HepG2 (cell line): ENCODE measurements at regions not wholly inside any gene's neighbourhood (a gene's known extent, or its start where the extent isn't known, plus 50 kb on each side); places are given as distances from the start of the nearest gene placed in this dataset.

Experiments used
- ESRRA ChIP-seq: sonication (generic); formaldehyde crosslinking; IDR thresholded peaks from 2 replicates; pipeline ENCODE4 v1.5.1; 2020; ENCODE audit warnings: mild to moderate bottlenecking, low read depth, missing genetic modification reagents
- FOXM1 ChIP-seq: sonication (generic); formaldehyde crosslinking; IDR thresholded peaks from 2 replicates; pipeline ENCODE4 v1.5.0; 2020; ENCODE audit warnings: missing genetic modification reagents
- HHEX ChIP-seq: IDR thresholded peaks from 2 replicates; pipeline ENCODE4 v1.6.1; 2016; ENCODE audit warnings: control low read depth
- MAF1 ChIP-seq: sonication (generic); formaldehyde crosslinking; IDR thresholded peaks from 2 replicates; pipeline ENCODE4 v1.5.0; 2020; ENCODE audit warnings: missing genetic modification reagents, borderline replicate concordance
- MTA1 ChIP-seq: sonication (generic); formaldehyde crosslinking; IDR thresholded peaks from 2 replicates; pipeline ENCODE4 v1.4.0; 2020; ENCODE audit warnings: missing genetic modification reagents, mild to moderate bottlenecking, borderline replicate concordance
- PRMT3 ChIP-seq: sonication (generic); formaldehyde crosslinking; IDR thresholded peaks from 2 replicates; pipeline ENCODE4 v1.8.1; 2022; ENCODE audit warnings: low read depth, mild to moderate bottlenecking, moderate library complexity, missing genetic modification reagents, borderline replicate concordance
- REXO4 ChIP-seq: sonication (generic); formaldehyde crosslinking; IDR thresholded peaks from 2 replicates; pipeline ENCODE4 v1.8.0; 2022; ENCODE audit warnings: missing genetic modification reagents, mild to moderate bottlenecking, borderline replicate concordance
- SMYD3 ChIP-seq: sonication (generic); formaldehyde crosslinking; IDR thresholded peaks from 2 replicates; pipeline ENCODE4 v1.8.1; 2023; ENCODE audit warnings: mild to moderate bottlenecking, missing genetic modification reagents
- SP2 ChIP-seq: sonication (generic); formaldehyde crosslinking; IDR thresholded peaks from 2 replicates; pipeline ENCODE4 v1.5.1; 2020; ENCODE audit warnings: mild to moderate bottlenecking, missing genetic modification reagents
- SRY ChIP-seq: sonication (generic); formaldehyde crosslinking; IDR thresholded peaks from 2 replicates; pipeline ENCODE4 v1.8.0; 2022; ENCODE audit warnings: mild to moderate bottlenecking, missing genetic modification reagents
- TCF12 ChIP-seq, 2 experiments: fragments of 450-650 bp in 1 of 2; sonication (generic) in 1 of 2; formaldehyde crosslinking in 1 of 2; IDR thresholded peaks; 2 replicates each; pipeline versions ENCODE4 v1.6.1 to v1.8.0; 2017 to 2022; ENCODE audit warnings: antibody characterized with exemption in 1 of 2, mild to moderate bottlenecking in 1 of 2, missing genetic modification reagents in 1 of 2, moderate library complexity in 1 of 2
- ZMYM4 ChIP-seq: sonication (generic); formaldehyde crosslinking; IDR thresholded peaks from 2 replicates; pipeline ENCODE4 v1.8.1; 2023; ENCODE audit warnings: mild to moderate bottlenecking, missing genetic modification reagents
- ZNF17 ChIP-seq: sonication (generic); formaldehyde crosslinking; IDR thresholded peaks from 2 replicates; pipeline ENCODE4 v1.5.0; 2020; ENCODE audit warnings: mild to moderate bottlenecking, missing genetic modification reagents
- ZNF484 ChIP-seq: sonication (generic); formaldehyde crosslinking; IDR thresholded peaks from 2 replicates; pipeline ENCODE4 v1.5.1; 2020; ENCODE audit warnings: mild to moderate bottlenecking, low read depth, missing genetic modification reagents, borderline replicate concordance
- ZNF850 ChIP-seq: sonication (generic); formaldehyde crosslinking; conservative IDR thresholded peaks from 2 replicates; pipeline ENCODE4 v1.9.0; 2021; ENCODE audit warnings: mild to moderate bottlenecking, missing genetic modification reagents
- ZNF878 ChIP-seq: sonication (generic); formaldehyde crosslinking; IDR thresholded peaks from 2 replicates; pipeline ENCODE4 v1.8.1; 2023; ENCODE audit warnings: mild to moderate bottlenecking, missing genetic modification reagents, moderate library complexity
- TF ChIP-seq, protein P1 (sequence below): sonication (generic); formaldehyde crosslinking; IDR thresholded peaks from 2 replicates; pipeline ENCODE4 v1.5.0; 2020; ENCODE audit warnings: mild to moderate bottlenecking, missing genetic modification reagents
- TF ChIP-seq, protein P2 (sequence below): sonication (generic); formaldehyde crosslinking; IDR thresholded peaks from 2 replicates; pipeline ENCODE4 v1.4.0; 2020; ENCODE audit warnings: mild to moderate bottlenecking, missing genetic modification reagents
- TF ChIP-seq, protein P3 (sequence below): IDR thresholded peaks from 2 replicates; pipeline ENCODE4 v1.6.1; 2016; ENCODE audit warnings: mild to moderate bottlenecking, missing biosample characterization, missing genetic modification reagents
- TF ChIP-seq, protein P4 (sequence below): sonication (generic); formaldehyde crosslinking; IDR thresholded peaks from 2 replicates; pipeline ENCODE4 v1.4.0; 2020; ENCODE audit warnings: missing genetic modification reagents, borderline replicate concordance
- TF ChIP-seq, protein P5 (sequence below): sonication (generic); IDR thresholded peaks from 2 replicates; pipeline ENCODE4 v1.6.1; 2016; ENCODE audit warnings: low read depth, borderline replicate concordance

DNA sequence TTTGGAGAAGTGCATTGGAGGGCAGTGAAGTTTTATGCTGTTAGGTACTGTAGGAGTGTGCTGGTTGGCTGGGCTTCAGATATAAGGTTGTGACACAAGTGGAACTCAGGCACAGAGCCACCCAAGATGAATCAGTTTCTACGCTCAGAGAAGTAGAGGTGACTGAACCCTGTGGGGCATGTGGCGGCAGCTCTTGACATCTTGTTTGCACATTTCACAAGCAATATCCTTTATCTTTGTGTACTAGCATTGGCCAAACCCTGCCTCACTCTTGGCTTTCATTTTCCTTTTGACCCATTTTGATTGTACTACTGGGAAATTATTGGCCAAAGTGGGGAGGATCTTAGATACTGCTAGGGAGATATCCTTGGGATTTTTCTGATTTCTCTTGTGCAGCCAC, 110.0 kb downstream of the PSAT1 start (continued):
- TF ChIP-seq HHEX (CRISPR knock-in tag) (peak; percentile 61; the same call in 1 of the 2 replicates), MTA1 (CRISPR knock-in tag) (no peak), ZNF850 (CRISPR knock-in tag) (no peak), ZNF878 (CRISPR knock-in tag) (no peak), ZNF17 (CRISPR knock-in tag) (no peak), ZNF484 (CRISPR knock-in tag) (no peak), TCF12 (IDR thresholded peaks at IDR 0.05) (no peak), TCF12 (CRISPR knock-in tag; IDR thresholded peaks at IDR 0.05) (no peak), FOXM1 (CRISPR knock-in tag) (no peak), PRMT3 (CRISPR knock-in tag) (no peak), MAF1 (CRISPR knock-in tag) (no peak), SMYD3 (no peak), SP2 (CRISPR knock-in tag) (no peak), REXO4 (CRISPR knock-in tag) (no peak), ESRRA (no peak), ZMYM4 (CRISPR knock-in tag) (peak; percentile 86), SRY (no peak)
- TF ChIP-seq, protein P1, sequence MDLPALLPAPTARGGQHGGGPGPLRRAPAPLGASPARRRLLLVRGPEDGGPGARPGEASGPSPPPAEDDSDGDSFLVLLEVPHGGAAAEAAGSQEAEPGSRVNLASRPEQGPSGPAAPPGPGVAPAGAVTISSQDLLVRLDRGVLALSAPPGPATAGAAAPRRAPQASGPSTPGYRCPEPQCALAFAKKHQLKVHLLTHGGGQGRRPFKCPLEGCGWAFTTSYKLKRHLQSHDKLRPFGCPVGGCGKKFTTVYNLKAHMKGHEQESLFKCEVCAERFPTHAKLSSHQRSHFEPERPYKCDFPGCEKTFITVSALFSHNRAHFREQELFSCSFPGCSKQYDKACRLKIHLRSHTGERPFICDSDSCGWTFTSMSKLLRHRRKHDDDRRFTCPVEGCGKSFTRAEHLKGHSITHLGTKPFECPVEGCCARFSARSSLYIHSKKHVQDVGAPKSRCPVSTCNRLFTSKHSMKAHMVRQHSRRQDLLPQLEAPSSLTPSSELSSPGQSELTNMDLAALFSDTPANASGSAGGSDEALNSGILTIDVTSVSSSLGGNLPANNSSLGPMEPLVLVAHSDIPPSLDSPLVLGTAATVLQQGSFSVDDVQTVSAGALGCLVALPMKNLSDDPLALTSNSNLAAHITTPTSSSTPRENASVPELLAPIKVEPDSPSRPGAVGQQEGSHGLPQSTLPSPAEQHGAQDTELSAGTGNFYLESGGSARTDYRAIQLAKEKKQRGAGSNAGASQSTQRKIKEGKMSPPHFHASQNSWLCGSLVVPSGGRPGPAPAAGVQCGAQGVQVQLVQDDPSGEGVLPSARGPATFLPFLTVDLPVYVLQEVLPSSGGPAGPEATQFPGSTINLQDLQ (CRISPR knock-in tag): no peak
- TF ChIP-seq, protein P2, sequence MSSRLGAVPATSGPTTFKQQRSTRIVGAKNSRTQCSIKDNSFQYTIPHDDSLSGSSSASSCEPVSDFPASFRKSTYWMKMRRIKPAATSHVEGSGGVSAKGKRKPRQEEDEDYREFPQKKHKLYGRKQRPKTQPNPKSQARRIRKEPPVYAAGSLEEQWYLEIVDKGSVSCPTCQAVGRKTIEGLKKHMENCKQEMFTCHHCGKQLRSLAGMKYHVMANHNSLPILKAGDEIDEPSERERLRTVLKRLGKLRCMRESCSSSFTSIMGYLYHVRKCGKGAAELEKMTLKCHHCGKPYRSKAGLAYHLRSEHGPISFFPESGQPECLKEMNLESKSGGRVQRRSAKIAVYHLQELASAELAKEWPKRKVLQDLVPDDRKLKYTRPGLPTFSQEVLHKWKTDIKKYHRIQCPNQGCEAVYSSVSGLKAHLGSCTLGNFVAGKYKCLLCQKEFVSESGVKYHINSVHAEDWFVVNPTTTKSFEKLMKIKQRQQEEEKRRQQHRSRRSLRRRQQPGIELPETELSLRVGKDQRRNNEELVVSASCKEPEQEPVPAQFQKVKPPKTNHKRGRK (CRISPR knock-in tag): no peak
- TF ChIP-seq, protein P3, sequence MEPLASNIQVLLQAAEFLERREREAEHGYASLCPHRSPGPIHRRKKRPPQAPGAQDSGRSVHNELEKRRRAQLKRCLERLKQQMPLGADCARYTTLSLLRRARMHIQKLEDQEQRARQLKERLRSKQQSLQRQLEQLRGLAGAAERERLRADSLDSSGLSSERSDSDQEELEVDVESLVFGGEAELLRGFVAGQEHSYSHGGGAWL (CRISPR knock-in tag): no peak
- TF ChIP-seq, protein P4, sequence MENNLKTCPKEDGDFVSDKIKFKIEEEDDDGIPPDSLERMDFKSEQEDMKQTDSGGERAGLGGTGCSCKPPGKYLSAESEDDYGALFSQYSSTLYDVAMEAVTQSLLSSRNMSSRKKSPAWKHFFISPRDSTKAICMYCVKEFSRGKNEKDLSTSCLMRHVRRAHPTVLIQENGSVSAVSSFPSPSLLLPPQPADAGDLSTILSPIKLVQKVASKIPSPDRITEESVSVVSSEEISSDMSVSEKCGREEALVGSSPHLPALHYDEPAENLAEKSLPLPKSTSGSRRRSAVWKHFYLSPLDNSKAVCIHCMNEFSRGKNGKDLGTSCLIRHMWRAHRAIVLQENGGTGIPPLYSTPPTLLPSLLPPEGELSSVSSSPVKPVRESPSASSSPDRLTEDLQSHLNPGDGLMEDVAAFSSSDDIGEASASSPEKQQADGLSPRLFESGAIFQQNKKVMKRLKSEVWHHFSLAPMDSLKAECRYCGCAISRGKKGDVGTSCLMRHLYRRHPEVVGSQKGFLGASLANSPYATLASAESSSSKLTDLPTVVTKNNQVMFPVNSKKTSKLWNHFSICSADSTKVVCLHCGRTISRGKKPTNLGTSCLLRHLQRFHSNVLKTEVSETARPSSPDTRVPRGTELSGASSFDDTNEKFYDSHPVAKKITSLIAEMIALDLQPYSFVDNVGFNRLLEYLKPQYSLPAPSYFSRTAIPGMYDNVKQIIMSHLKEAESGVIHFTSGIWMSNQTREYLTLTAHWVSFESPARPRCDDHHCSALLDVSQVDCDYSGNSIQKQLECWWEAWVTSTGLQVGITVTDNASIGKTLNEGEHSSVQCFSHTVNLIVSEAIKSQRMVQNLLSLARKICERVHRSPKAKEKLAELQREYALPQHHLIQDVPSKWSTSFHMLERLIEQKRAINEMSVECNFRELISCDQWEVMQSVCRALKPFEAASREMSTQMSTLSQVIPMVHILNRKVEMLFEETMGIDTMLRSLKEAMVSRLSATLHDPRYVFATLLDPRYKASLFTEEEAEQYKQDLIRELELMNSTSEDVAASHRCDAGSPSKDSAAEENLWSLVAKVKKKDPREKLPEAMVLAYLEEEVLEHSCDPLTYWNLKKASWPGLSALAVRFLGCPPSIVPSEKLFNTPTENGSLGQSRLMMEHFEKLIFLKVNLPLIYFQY: peak; percentile 68; the same call in 1 of the 2 replicates
- TF ChIP-seq, protein P5, sequence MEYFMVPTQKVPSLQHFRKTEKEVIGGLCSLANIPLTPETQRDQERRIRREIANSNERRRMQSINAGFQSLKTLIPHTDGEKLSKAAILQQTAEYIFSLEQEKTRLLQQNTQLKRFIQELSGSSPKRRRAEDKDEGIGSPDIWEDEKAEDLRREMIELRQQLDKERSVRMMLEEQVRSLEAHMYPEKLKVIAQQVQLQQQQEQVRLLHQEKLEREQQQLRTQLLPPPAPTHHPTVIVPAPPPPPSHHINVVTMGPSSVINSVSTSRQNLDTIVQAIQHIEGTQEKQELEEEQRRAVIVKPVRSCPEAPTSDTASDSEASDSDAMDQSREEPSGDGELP: no peak
